ENCODE measurements at regions not wholly inside any gene's neighbourhood (a gene's known extent, or its start where the extent isn't known, plus 50 kb on each side); places are given as distances from the start of the nearest gene placed in this dataset.

- Histone ChIP-seq H3K4me1 (ENCODE audit: insufficient read depth, low read length) (peaks cover 10% of the 10 kb centered on the region), H3K36me3 (ENCODE audit: insufficient read depth, low read length) (no peaks in the 10 kb centered on the region), H3K9me3 (ENCODE audit: low read depth, low read length) (no peaks in the 10 kb centered on the region), H3K4me2 (ENCODE audit: insufficient read depth, low read length) (peak overlapping the region; percentile 55), H2AFZ (ENCODE audit: low read length) (peak overlapping the region; percentile 57), H3K27ac (ENCODE audit: low read depth, low read length) (no peak overlapping the region), H3K27me3 (ENCODE audit: insufficient read depth, low read length) (no peaks in the 10 kb centered on the region), H3K79me2 (ENCODE audit: insufficient read depth, low read length) (no peaks in the 10 kb centered on the region), H3K4me3 (ENCODE audit: insufficient read depth, low read length) (no peak overlapping the region), H4K20me1 (ENCODE audit: insufficient read depth, low read length) (no peaks in the 10 kb centered on the region)
- DNase-seq (ENCODE audit: insufficient read length, low spot score, missing footprints): peak; percentile 36
- TF ChIP-seq CTCF (IDR thresholded peaks at IDR 0.05; ENCODE audit: extremely low read depth, low read depth, low read length): no peak
Observed at GRCh38 chr21:28207436-28208173, 785.1 kb downstream of the LTN1 start.

GRCh38 chr21:28200726-28201125 lies 792.0 kb downstream of the LTN1 start:
- no peak for DNase-seq (ENCODE audit: insufficient read length, low spot score, missing footprints)
- H3K79me2 ChIP-seq (ENCODE audit: insufficient read depth, low read length): no peaks in the 10 kb centered on the region
- TF ChIP-seq CTCF (IDR thresholded peaks at IDR 0.05; ENCODE audit: extremely low read depth, low read depth, low read length): no peak

GRCh38 chr21:28196981-28197380 lies 795.7 kb downstream of the LTN1 start:
- no peak overlapping the region for H3K4me3 ChIP-seq (ENCODE audit: insufficient read depth, low read length)
- H3K36me3 ChIP-seq (ENCODE audit: insufficient read depth, low read length): no peaks in the 10 kb centered on the region
- H3K4me1 ChIP-seq (ENCODE audit: insufficient read depth, low read length): no peaks in the 10 kb centered on the region
- no peaks in the 10 kb centered on the region for H3K27me3 ChIP-seq (ENCODE audit: insufficient read depth, low read length)
- H3K79me2 ChIP-seq (ENCODE audit: insufficient read depth, low read length): no peaks in the 10 kb centered on the region
- H3K27ac ChIP-seq (ENCODE audit: low read depth, low read length): no peak overlapping the region
- no peaks in the 10 kb centered on the region for H3K9me3 ChIP-seq (ENCODE audit: low read depth, low read length)
- no peak overlapping the region for H2AFZ ChIP-seq (ENCODE audit: low read length)
- DNase-seq (ENCODE audit: insufficient read length, low spot score, missing footprints): no peak
- H3K4me2 ChIP-seq (ENCODE audit: insufficient read depth, low read length): no peak overlapping the region
- no peak for TF ChIP-seq CTCF (IDR thresholded peaks at IDR 0.05; ENCODE audit: extremely low read depth, low read depth, low read length)
- no peaks in the 10 kb centered on the region for H4K20me1 ChIP-seq (ENCODE audit: insufficient read depth, low read length)

More at GRCh38 chr21:28200726-28201125, 792.0 kb downstream of the LTN1 start:
- no peak overlapping the region for H3K27ac ChIP-seq (ENCODE audit: low read depth, low read length)
- no peak overlapping the region for H3K4me2 ChIP-seq (ENCODE audit: insufficient read depth, low read length)
- no peak overlapping the region for H2AFZ ChIP-seq (ENCODE audit: low read length)
- H3K36me3 ChIP-seq (ENCODE audit: insufficient read depth, low read length): no peaks in the 10 kb centered on the region
- H3K9me3 ChIP-seq (ENCODE audit: low read depth, low read length): no peaks in the 10 kb centered on the region
- H3K4me1 ChIP-seq (ENCODE audit: insufficient read depth, low read length): no peaks in the 10 kb centered on the region
- no peak overlapping the region for H3K4me3 ChIP-seq (ENCODE audit: insufficient read depth, low read length)
- no peaks in the 10 kb centered on the region for H4K20me1 ChIP-seq (ENCODE audit: insufficient read depth, low read length)
- H3K27me3 ChIP-seq (ENCODE audit: insufficient read depth, low read length): no peaks in the 10 kb centered on the region

- no peak for TF ChIP-seq CTCF (IDR thresholded peaks at IDR 0.05; ENCODE audit: extremely low read depth, low read depth, low read length)
- H3K27ac ChIP-seq (ENCODE audit: low read depth, low read length): no peak overlapping the region
- H3K4me2 ChIP-seq (ENCODE audit: insufficient read depth, low read length): no peak overlapping the region
Observed at GRCh38 chr21:28193189-28193588, 799.5 kb downstream of the LTN1 start.

More at GRCh38 chr21:28193189-28193588, 799.5 kb downstream of the LTN1 start:
- H3K36me3 ChIP-seq (ENCODE audit: insufficient read depth, low read length): no peaks in the 10 kb centered on the region
- H3K4me3 ChIP-seq (ENCODE audit: insufficient read depth, low read length): no peak overlapping the region
- no peaks in the 10 kb centered on the region for H3K4me1 ChIP-seq (ENCODE audit: insufficient read depth, low read length)
- no peaks in the 10 kb centered on the region for H3K27me3 ChIP-seq (ENCODE audit: insufficient read depth, low read length)
- no peak overlapping the region for H2AFZ ChIP-seq (ENCODE audit: low read length)
- H3K9me3 ChIP-seq (ENCODE audit: low read depth, low read length): no peaks in the 10 kb centered on the region
- DNase-seq (ENCODE audit: insufficient read length, low spot score, missing footprints): no peak
- no peaks in the 10 kb centered on the region for H4K20me1 ChIP-seq (ENCODE audit: insufficient read depth, low read length)
- no peaks in the 10 kb centered on the region for H3K79me2 ChIP-seq (ENCODE audit: insufficient read depth, low read length)

Measured in osteoblast (primary cell).